ENCODE measurements at regions not wholly inside any gene's neighbourhood (a gene's known extent, or its start where the extent isn't known, plus 50 kb on each side); places are given as distances from the start of the nearest gene placed in this dataset.
"Not testable (repeated sequence)": the region's sequence is repeated elsewhere in the genome, so short reads cannot be mapped to it uniquely, and the experiment has no call there.

DNA sequence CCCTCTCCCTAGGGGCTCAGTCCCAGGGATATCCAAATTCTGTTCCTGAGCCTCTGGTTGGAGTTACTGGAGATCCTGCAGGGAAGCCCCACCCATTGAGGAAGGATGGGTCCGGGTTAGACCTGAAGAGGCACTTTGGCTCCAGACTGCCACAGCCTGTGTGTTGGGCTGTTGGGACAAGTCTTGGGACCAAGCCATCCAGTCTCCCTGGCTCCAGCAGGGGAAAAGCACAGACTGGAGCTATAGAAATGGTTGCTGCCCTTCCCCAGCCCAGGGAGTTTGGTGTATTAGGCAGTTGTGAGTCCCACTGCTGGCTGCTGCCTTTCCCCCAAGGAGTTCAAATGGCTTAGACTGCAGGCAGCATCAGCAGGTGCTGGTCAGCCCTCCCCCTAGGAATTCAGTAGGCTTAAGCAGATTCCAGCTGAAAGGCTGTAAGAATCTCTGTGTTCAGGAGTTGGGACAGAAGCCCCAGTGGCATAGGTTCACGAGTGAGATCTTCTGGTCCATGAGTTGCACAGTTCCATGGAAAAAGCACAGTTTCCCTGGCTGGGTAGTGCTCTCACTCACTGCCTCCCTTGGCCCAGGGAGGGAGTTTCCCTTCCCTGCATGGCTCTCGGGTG, 344.0 kb upstream of the EPHA5 start:
- Mint-ChIP-seq H3K27me3 (peaks cover 0 to 1% of the 10 kb centered on the region in 2 donors), H3K4me1 (no peaks in the 10 kb centered on the region), H3K9me3 (peaks cover 28 to 51% (median 41%) of the 10 kb centered on the region in 5 donors), H3K36me3 (peaks cover 0 to 1% (median 0%) of the 10 kb centered on the region in 3 donors), H3K4me3 (no peak overlapping the region), H3K27ac (no peak overlapping the region)
- CTCF ChIA-PET: no interaction called here
- Histone ChIP-seq H3K27me3 (ENCODE audit: insufficient read depth, low read length, poor library complexity, severe bottlenecking) (no peaks in the 10 kb centered on the region), H3K27ac (ENCODE audit: low read depth, low read length) (no peak overlapping the region), H3K4me1 (ENCODE audit: insufficient read depth, low read length) (no peaks in the 10 kb centered on the region), H3K4me3 (ENCODE audit: low read length) (no peak overlapping the region), H3K36me3 (ENCODE audit: insufficient read depth, low read length) (no peaks in the 10 kb centered on the region), H3K9me3 (ENCODE audit: low read length) (no peaks in the 10 kb centered on the region)
- DNase-seq: no peak
- POLR2A ChIA-PET: no interaction called here

DNA sequence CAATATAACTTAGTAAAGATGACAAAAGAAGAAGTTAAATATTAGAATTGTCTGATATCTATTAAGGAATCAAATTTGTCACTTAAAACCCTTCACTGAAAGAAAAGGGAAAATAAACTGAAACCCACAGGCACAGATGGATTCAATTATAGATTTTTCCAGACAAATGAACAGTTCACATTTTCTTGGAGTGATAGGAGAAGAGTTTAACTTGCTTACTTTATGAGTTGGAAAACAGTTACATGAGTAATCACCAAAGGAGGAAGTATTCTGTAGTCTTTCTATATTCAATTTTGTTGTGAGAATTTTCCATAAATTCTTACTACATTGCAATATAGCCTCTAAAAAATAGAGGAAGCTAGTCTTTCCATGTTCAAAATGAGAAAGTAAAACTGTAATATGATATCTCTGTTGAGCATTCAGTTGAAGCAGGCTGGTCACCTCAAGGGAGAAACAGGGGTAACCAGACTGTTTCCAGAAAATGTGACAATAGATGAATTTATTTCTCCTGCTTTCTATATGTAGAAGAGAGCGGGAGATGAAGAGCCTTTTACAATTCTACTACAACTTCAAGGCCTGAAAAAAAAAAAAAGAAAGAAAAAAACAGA, 330.3 kb upstream of the EPHA5 start:
- Mint-ChIP-seq H3K4me3 (no peak overlapping the region), H3K36me3 (no peaks in the 10 kb centered on the region), H3K27ac (no peak overlapping the region), H3K9me3 (peaks cover 3 to 32% (median 10%) of the 10 kb centered on the region in 5 donors), H3K27me3 (no peaks in the 10 kb centered on the region), H3K4me1 (no peaks in the 10 kb centered on the region)
- Histone ChIP-seq H3K27me3 (ENCODE audit: insufficient read depth, low read length, poor library complexity, severe bottlenecking) (no peaks in the 10 kb centered on the region), H3K4me1 (ENCODE audit: insufficient read depth, low read length) (no peaks in the 10 kb centered on the region), H3K36me3 (ENCODE audit: insufficient read depth, low read length) (no peaks in the 10 kb centered on the region), H3K27ac (ENCODE audit: low read depth, low read length) (no peak overlapping the region), H3K9me3 (ENCODE audit: low read length) (no peaks in the 10 kb centered on the region), H3K4me3 (ENCODE audit: low read length) (no peak overlapping the region)
- ChIA-PET POLR2A (no interaction called here), CTCF (no interaction called here)
- no peak for DNase-seq

DNA sequence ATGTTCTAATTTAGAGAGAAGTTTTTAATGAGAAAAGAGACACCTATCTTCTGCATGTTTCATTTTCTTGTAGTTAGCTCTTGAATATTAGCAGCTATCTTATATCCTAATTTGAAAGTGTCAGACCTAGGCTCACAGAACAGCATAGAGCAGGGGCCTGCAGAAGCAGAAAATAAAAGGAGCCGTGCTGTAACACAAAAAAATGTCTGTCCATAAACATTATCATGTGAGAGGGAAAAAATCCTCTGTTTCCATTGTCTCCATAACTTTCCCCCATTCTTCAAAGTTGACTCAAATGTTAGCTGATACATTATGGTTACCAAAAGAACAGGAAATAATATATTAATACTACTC, 329.2 kb upstream of the EPHA5 start:
- POLR2A ChIA-PET: no interaction called here
- H3K4me1 ChIP-seq (ENCODE audit: insufficient read depth, low read length): no peaks in the 10 kb centered on the region
- no peak for DNase-seq
- H3K36me3 ChIP-seq (ENCODE audit: insufficient read depth, low read length): no peaks in the 10 kb centered on the region
- H3K9me3 ChIP-seq (ENCODE audit: low read length): no peaks in the 10 kb centered on the region
- Mint-ChIP-seq H3K36me3 (no peaks in the 10 kb centered on the region), H3K4me1 (no peaks in the 10 kb centered on the region), H3K27ac (no peak overlapping the region), H3K9me3 (peaks cover 3 to 24% (median 7%) of the 10 kb centered on the region in 5 donors), H3K27me3 (no peaks in the 10 kb centered on the region), H3K4me3 (no peak overlapping the region)
- no peak overlapping the region for H3K27ac ChIP-seq (ENCODE audit: low read depth, low read length)
- CTCF ChIA-PET: no interaction called here
- H3K4me3 ChIP-seq (ENCODE audit: low read length): no peak overlapping the region
- H3K27me3 ChIP-seq (ENCODE audit: insufficient read depth, low read length, poor library complexity, severe bottlenecking): no peaks in the 10 kb centered on the region

DNA sequence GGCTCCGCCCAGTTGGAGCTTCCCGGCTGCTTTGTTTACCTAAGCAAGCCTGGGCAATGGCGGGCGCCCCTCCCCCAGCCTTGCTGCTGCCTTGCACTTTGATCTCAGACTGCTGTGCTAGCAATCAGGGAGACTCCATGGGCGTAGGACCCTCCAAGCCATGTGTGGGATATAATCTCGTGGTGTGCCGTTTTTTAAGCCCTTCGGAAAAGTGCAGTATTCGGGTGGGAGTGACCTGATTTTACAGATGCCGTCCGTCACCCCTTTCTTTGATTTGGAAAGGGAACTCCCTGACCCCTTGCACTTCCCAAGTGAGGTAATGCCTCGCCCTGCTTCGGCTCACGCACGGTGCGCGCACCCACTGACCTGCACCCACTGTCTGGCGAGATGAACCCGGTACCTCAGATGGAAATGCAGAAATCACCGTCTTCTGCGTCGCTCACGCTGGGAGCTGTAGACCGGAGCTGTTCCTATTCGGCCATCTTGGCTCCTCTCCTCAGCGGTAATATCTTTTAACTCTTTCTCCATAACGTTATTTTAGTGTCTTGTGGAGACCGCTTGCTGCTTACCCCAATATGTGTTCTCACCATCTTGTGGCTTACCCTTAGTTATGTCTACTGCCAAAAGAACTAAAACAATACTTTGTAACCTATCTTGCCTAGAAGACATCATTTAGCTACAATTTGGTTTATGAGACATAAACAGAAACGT, 328.7 kb upstream of the EPHA5 start:
- H3K36me3 Mint-ChIP-seq; H3K4me3 ChIP-seq (ENCODE audit: low read length); H3K27ac Mint-ChIP-seq; DNase-seq; H3K27me3 ChIP-seq (ENCODE audit: insufficient read depth, low read length, poor library complexity, severe bottlenecking); H3K9me3 ChIP-seq (ENCODE audit: low read length); H3K27ac ChIP-seq (ENCODE audit: low read depth, low read length); POLR2A ChIA-PET; H3K36me3 ChIP-seq (ENCODE audit: insufficient read depth, low read length); H3K4me1 Mint-ChIP-seq; H3K27me3 Mint-ChIP-seq; H3K4me1 ChIP-seq (ENCODE audit: insufficient read depth, low read length); CTCF ChIA-PET; H3K4me3 Mint-ChIP-seq: not testable (repeated sequence)
- peaks cover 2 to 19% (median 7%) of the 10 kb centered on the region in 5 donors for H3K9me3 Mint-ChIP-seq

DNA sequence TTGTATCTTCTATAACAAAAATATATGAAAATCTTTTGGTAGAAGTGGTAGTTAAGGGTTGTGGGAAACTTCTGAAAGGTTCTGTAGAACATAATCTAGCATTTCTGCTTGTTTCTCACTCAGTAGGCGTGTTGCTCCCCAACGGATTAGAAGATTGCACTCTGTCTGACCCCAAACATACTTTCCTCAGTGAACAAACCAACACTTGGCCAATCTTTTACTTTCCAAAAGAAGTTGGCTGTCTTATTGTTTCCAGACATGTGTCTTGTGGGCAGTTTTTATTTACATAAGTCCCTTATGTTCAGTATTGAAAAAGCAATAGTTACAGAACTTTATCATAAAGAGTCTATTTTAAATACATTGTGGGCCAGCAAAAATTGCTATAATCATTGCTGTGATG, 312.8 kb upstream of the EPHA5 start:
- no peaks in the 10 kb centered on the region for H3K27me3 Mint-ChIP-seq
- no peak overlapping the region for H3K27ac Mint-ChIP-seq
- Histone ChIP-seq H3K27ac (ENCODE audit: low read depth, low read length) (no peak overlapping the region), H3K4me3 (ENCODE audit: low read length) (no peak overlapping the region), H3K27me3 (ENCODE audit: insufficient read depth, low read length, poor library complexity, severe bottlenecking) (no peaks in the 10 kb centered on the region), H3K9me3 (ENCODE audit: low read length) (no peaks in the 10 kb centered on the region), H3K36me3 (ENCODE audit: insufficient read depth, low read length) (no peaks in the 10 kb centered on the region), H3K4me1 (ENCODE audit: insufficient read depth, low read length) (no peaks in the 10 kb centered on the region)
- no peak overlapping the region for H3K4me3 Mint-ChIP-seq
- no peak for DNase-seq
- CTCF ChIA-PET: no interaction called here
- POLR2A ChIA-PET: no interaction called here
- H3K4me1 Mint-ChIP-seq: no peaks in the 10 kb centered on the region
- H3K9me3 Mint-ChIP-seq: peaks cover 5 to 33% (median 15%) of the 10 kb centered on the region in 5 donors
- no peaks in the 10 kb centered on the region for H3K36me3 Mint-ChIP-seq

DNA sequence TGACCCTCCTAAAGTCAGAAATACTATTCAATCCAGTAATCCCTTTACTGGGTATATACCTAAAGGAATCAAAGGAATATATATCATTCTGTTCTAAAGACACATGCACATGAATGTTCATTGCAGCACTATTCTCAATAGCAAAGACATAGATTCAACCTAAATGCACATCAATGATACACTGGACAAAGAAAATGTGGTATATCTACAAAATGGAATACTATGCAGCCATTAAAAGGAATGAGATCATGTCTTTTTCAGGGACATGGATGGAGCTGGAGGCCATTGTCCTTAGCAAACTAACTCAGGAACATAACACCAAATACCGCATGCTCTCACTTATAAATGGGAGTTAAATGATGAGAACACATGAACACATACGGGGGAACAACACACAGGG, 306.0 kb upstream of the EPHA5 start:
- no peaks in the 10 kb centered on the region for H3K36me3 ChIP-seq (ENCODE audit: insufficient read depth, low read length)
- no peak overlapping the region for H3K4me3 ChIP-seq (ENCODE audit: low read length)
- H3K4me1 ChIP-seq (ENCODE audit: insufficient read depth, low read length): no peaks in the 10 kb centered on the region
- H3K9me3 ChIP-seq (ENCODE audit: low read length): no peaks in the 10 kb centered on the region
- no peaks in the 10 kb centered on the region for H3K4me1 Mint-ChIP-seq
- H3K27ac ChIP-seq (ENCODE audit: low read depth, low read length): no peak overlapping the region
- H3K27me3 Mint-ChIP-seq: no peaks in the 10 kb centered on the region
- no peaks in the 10 kb centered on the region for H3K27me3 ChIP-seq (ENCODE audit: insufficient read depth, low read length, poor library complexity, severe bottlenecking)
- no peak overlapping the region for H3K4me3 Mint-ChIP-seq
- POLR2A ChIA-PET: no interaction called here
- H3K27ac Mint-ChIP-seq: no peak overlapping the region
- H3K9me3 Mint-ChIP-seq: peaks cover 9 to 21% (median 13%) of the 10 kb centered on the region in 5 donors
- no peak for DNase-seq
- H3K36me3 Mint-ChIP-seq: no peaks in the 10 kb centered on the region
- CTCF ChIA-PET: no interaction called here

DNA sequence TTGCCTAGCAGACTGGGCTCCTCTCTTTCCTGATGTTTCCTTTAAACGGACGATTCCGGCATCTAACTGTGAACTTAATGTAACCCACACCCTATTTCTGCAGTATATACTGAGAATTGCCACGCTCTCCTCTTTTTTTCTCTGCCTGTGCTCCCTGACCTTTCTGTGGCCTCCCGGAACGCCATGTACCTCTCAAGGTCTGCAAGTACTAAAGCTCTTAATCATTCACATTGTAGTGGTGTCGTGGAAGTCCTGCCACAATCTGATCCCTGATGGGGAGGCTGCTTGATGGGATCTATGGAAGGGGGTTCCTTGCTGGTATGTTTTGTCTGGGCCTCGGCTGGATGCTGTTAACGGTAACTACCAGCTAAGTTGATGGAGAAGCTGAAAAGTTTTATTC, 302.9 kb upstream of the EPHA5 start:
- H3K36me3 Mint-ChIP-seq: no peaks in the 10 kb centered on the region
- Histone ChIP-seq H3K9me3 (ENCODE audit: low read length) (no peaks in the 10 kb centered on the region), H3K27ac (ENCODE audit: low read depth, low read length) (no peak overlapping the region), H3K4me3 (ENCODE audit: low read length) (no peak overlapping the region), H3K36me3 (ENCODE audit: insufficient read depth, low read length) (no peaks in the 10 kb centered on the region), H3K27me3 (ENCODE audit: insufficient read depth, low read length, poor library complexity, severe bottlenecking) (no peaks in the 10 kb centered on the region), H3K4me1 (ENCODE audit: insufficient read depth, low read length) (no peaks in the 10 kb centered on the region)
- CTCF ChIA-PET: no interaction called here
- POLR2A ChIA-PET: no interaction called here
- no peak for DNase-seq
- no peaks in the 10 kb centered on the region for H3K4me1 Mint-ChIP-seq
- H3K27ac Mint-ChIP-seq: peak overlapping the region in 1 of 8 donors; percentile 76
- H3K9me3 Mint-ChIP-seq: peaks cover 2 to 18% (median 9%) of the 10 kb centered on the region in 5 donors
- H3K4me3 Mint-ChIP-seq: no peak overlapping the region
- H3K27me3 Mint-ChIP-seq: no peaks in the 10 kb centered on the region

DNA sequence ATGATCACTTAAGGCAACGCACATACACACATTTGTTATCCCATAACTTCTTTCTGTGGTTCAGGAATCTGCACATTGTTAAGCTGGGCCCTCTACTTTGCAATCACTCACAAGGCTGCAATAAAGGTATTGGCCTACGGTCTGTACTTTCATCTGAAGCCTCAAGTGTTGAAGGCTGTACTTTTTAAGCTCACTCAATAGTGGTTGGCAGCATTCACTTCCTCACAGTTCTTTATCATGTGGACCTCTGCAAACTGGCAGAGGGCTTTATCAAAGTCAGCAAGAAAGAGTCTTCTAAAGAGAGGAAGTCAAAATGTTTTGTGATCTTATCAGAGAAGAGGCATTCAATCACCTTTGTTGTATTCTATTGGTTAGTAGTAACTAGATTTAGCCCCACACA, 301.4 kb upstream of the EPHA5 start:
- H3K27me3 Mint-ChIP-seq: no peaks in the 10 kb centered on the region
- Histone ChIP-seq H3K36me3 (ENCODE audit: insufficient read depth, low read length) (no peaks in the 10 kb centered on the region), H3K27ac (ENCODE audit: low read depth, low read length) (no peak overlapping the region), H3K27me3 (ENCODE audit: insufficient read depth, low read length, poor library complexity, severe bottlenecking) (no peaks in the 10 kb centered on the region), H3K4me1 (ENCODE audit: insufficient read depth, low read length) (no peaks in the 10 kb centered on the region), H3K4me3 (ENCODE audit: low read length) (no peak overlapping the region), H3K9me3 (ENCODE audit: low read length) (no peaks in the 10 kb centered on the region)
- peaks cover 2 to 13% (median 6%) of the 10 kb centered on the region in 5 donors for H3K9me3 Mint-ChIP-seq
- CTCF ChIA-PET: no interaction called here
- no peak for DNase-seq
- POLR2A ChIA-PET: no interaction called here
- no peaks in the 10 kb centered on the region for H3K4me1 Mint-ChIP-seq
- H3K4me3 Mint-ChIP-seq: no peak overlapping the region
- no peaks in the 10 kb centered on the region for H3K36me3 Mint-ChIP-seq
- no peak overlapping the region for H3K27ac Mint-ChIP-seq

All from CD8-positive, alpha-beta memory T cell (primary cell).